ENCODE measurements at regions not wholly inside any gene's neighbourhood (a gene's known extent, or its start where the extent isn't known, plus 50 kb on each side); places are given as distances from the start of the nearest gene placed in this dataset.

GRCh38 chr3:174776636-174777035, 82.5 kb upstream of the NAALADL2 start:
- peak; percentile 35 for DNase-seq (ENCODE audit: low read depth)

- DNase-seq (ENCODE audit: low read depth), result peak; percentile 13
Observed at GRCh38 chr3:174777813-174778212, 81.3 kb upstream of the NAALADL2 start.

DNA sequence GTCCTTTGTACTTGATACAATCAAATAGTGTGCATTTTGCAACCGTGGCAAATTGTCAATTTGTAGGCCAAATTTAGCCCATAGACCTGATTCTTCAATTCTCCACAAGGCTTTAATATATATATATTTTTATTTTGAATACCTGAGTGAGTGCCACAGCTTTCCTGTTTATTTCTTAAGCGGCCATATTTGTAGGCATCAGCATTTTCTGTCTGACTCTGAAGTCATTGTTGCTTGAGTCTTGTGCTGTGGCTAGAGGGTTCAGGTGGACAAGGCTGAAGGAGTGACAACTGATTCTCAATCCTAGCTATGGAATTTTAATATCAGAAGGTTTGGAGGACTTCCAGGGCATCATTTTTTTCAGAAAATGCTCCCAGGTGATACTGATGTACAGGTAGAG, 75.6 kb upstream of the NAALADL2 start:
- DNase-seq (ENCODE audit: low read depth), result no peak

- DNase-seq (ENCODE audit: low read depth), result peak; percentile 88
Observed at GRCh38 chr3:174784206-174784934, 74.8 kb upstream of the NAALADL2 start.

- no peak for DNase-seq (ENCODE audit: low read depth)
Observed at GRCh38 chr3:174786825-174787224, 72.3 kb upstream of the NAALADL2 start.

- DNase-seq (ENCODE audit: low read depth), result no peak
Observed at GRCh38 chr3:174791161-174791560, 68.0 kb upstream of the NAALADL2 start.

DNA sequence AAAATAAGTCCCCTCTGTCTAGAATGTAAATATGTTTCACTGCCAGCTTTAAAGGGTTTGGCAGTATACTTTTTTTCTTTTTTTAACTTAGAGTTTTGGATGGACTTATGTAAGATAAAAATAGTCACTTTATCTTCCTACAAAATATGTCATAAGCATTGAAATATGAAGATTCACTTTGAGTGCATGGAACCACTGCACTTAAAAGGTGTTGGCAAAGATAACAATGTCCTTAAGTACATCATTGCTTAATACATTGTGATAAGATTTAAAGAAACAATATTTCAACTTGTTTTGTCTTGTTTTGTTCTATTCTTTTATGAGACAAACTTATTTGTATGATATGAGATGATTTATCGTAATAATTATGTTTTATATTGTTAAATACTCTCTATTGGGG, 66.3 kb upstream of the NAALADL2 start:
- DNase-seq (ENCODE audit: low read depth), result no peak

Data from ELR (cell line).